ENCODE measurements at regions not wholly inside any gene's neighbourhood (a gene's known extent, or its start where the extent isn't known, plus 50 kb on each side); places are given as distances from the start of the nearest gene placed in this dataset.

DNA sequence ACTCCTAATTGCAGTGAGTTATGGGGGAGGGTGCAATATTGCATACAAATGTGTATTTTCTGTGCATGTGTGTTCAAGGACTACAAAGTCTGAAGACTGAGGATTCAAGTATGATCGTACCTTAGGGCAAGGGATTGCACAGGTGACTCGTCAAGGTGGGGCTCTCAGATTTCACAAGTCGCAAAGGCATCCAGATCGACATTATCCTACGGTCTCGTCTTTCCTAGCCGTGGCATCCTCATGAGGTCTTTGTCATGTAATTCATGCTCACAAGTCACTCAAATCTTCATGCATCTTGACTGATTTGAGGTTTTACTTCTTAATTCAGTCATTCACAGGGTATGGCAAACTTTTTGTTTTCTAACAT is 191.4 kb upstream of the HES1 start:
- TF ChIP-seq, protein P1, sequence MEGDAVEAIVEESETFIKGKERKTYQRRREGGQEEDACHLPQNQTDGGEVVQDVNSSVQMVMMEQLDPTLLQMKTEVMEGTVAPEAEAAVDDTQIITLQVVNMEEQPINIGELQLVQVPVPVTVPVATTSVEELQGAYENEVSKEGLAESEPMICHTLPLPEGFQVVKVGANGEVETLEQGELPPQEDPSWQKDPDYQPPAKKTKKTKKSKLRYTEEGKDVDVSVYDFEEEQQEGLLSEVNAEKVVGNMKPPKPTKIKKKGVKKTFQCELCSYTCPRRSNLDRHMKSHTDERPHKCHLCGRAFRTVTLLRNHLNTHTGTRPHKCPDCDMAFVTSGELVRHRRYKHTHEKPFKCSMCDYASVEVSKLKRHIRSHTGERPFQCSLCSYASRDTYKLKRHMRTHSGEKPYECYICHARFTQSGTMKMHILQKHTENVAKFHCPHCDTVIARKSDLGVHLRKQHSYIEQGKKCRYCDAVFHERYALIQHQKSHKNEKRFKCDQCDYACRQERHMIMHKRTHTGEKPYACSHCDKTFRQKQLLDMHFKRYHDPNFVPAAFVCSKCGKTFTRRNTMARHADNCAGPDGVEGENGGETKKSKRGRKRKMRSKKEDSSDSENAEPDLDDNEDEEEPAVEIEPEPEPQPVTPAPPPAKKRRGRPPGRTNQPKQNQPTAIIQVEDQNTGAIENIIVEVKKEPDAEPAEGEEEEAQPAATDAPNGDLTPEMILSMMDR (IDR thresholded peaks at IDR 0.05) = no peak
- TF ChIP-seq POLR2A (IDR thresholded peaks at IDR 0.05) (no peak), POLR2AphosphoS5 (IDR thresholded peaks at IDR 0.05; ENCODE audit: insufficient read depth in 1 of 2, low read depth in 1 of 2) (no peak)
